NCI-H446 treated with DMSO at 0.1 percent for 48 hours (cell line): ENCODE measurements at regions not wholly inside any gene's neighbourhood (a gene's known extent, or its start where the extent isn't known, plus 50 kb on each side); places are given as distances from the start of the nearest gene placed in this dataset.
A peak's percentile ranks its signal among the peaks of the same experiment; 100 is the strongest.
"Not testable (repeated sequence)": the region's sequence is repeated elsewhere in the genome, so short reads cannot be mapped to it uniquely, and the experiment has no call there.

Source experiments
- DNase-seq: peaks from one replicate; lab custom pipeline; 2025; lab: John Stamatoyannopoulos, UW

- DNase-seq, result no peak
These were observed 1883.3 kb upstream of the CELF4 start for GRCh38 chr18:39448942-39449341.

- not testable (repeated sequence) for DNase-seq
These were observed 1879.4 kb upstream of the CELF4 start for GRCh38 chr18:39444957-39445356.

- no peak for DNase-seq
These were observed 1876.0 kb upstream of the CELF4 start for GRCh38 chr18:39441648-39442047.

DNA sequence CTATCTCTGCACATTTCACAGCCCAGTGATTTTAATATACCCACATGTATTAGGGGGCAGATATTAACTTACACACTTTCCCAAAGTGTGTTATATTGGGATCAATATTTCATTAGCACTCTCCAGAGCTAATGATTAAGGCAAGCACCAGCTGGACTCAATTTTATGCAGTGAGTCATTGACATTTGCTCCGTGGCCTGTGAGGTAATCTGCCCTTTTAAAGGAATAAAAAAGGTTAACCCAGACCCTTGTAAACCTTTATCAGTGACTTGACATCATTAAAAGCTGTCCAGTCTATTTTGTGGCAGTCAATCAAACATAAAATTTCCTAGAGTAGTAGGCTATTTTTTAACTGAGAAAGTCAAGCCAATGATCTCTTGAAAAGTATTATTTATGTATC, 1870.4 kb upstream of the CELF4 start:
- DNase-seq, result no peak

- DNase-seq, result no peak
These were observed 1869.6 kb upstream of the CELF4 start for GRCh38 chr18:39435209-39435608.

- no peak for DNase-seq
These were observed 1868.8 kb upstream of the CELF4 start for GRCh38 chr18:39434223-39434920.

- no peak for DNase-seq
These were observed 1859.7 kb upstream of the CELF4 start for GRCh38 chr18:39425172-39425850.

GRCh38 chr18:39424261-39424660, 1858.7 kb upstream of the CELF4 start:
- no peak for DNase-seq

DNA sequence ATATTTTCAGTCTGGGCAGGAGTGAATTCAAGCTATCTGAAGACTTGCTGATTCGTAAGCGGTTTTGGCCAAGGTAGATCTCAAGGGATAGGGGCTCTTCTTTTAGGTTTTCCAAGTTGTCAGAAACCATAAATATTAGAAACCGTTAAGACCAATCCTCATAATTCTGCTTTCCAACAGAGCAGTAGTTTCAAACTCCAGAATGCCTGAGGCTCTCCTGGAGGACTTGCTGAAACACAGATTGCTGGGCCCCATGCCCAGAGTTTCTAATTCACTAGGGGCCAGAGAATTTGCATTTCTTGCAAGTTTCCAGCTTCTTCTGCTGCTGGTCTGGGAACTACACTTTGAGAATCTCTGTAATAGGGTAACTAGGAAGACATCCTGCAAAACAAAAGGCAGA, 1855.7 kb upstream of the CELF4 start:
- DNase-seq, result peak; percentile 33

- DNase-seq, result no peak
These were observed 1853.7 kb upstream of the CELF4 start for GRCh38 chr18:39419315-39419714.

DNA sequence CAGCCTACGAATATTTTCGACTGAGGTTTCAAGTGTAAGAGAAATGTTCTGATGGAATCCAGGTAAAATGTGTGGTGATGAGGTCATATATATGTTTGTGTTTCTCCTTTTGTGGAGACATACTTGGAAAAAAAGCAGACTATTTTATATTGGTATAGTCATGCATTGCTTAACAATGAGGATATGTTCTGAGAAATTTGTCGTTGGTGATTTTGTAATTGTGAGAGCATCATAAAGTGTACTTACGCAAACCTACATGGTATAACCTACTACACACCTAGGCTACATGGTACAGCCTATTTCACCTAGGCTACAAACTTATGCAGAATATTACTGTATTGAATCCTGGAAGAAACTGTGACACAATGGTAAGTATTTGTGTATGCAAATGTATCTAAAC, 1849.9 kb upstream of the CELF4 start:
- no peak for DNase-seq

GRCh38 chr18:39414009-39414700, 1848.6 kb upstream of the CELF4 start:
- no peak for DNase-seq

DNA sequence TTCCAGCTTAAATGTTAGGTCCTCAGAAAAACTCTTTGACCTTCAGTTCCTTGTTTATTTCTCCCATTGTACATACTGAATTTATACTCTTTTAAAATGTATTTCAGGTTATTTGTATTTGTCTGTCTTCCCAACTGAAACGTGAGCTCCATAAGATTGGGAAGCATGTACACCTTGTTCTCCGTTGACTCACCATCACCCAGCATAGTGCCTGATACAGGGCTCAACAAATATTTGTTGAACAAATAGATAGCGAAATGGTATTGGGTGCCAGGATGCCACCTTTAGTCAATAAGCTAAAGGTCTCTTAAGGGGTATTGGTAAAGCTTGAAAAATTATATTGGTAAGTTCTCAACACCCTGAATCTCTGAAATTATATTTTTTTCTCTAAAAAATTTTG, 1841.3 kb upstream of the CELF4 start:
- no peak for DNase-seq

- DNase-seq, result no peak
These were observed 1837.5 kb upstream of the CELF4 start for GRCh38 chr18:39403121-39403520.

DNA sequence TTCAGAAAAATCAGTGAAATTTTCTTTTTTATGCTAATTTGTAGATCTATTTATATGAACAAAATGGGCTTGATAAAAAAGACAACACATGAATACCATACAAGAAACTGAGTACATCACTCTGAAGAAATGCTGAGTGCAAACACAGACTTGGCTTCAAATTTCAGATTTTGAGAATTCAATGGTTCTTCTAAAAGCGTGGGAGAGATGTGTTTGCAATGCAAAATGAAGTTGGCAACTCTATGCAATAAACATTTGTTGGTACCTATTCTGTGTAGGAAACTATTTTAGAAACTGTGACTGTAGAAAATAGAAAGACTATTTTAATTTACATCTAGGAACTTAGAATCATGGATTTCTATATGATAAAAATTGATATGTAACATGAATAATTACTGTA, 1834.1 kb upstream of the CELF4 start:
- DNase-seq, result no peak

- no peak for DNase-seq
These were observed 1830.6 kb upstream of the CELF4 start for GRCh38 chr18:39396168-39396567.

GRCh38 chr18:39389800-39390379, 1824.3 kb upstream of the CELF4 start:
- DNase-seq, result peak; percentile 62

DNA sequence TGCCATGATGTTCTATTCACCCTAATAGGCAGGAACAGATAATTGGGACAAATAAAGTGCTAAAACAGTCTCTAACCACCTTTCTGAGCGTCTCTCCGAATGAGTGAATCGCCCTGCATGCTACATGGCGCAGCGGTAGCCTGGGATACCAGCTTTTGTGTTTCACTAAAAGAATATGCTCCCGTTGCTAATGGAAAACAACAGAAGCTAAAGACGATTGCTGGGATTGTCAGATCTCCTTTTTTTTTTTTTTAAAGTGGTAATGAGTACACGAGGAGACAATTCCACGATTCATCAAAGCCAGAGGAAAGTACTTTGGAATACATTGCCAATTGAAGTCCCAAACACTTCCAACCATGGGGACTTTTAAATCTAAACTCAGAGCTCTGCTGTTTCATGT, 1815.3 kb upstream of the CELF4 start:
- no peak for DNase-seq

GRCh38 chr18:39380186-39380725, 1814.7 kb upstream of the CELF4 start:
- no peak for DNase-seq

DNA sequence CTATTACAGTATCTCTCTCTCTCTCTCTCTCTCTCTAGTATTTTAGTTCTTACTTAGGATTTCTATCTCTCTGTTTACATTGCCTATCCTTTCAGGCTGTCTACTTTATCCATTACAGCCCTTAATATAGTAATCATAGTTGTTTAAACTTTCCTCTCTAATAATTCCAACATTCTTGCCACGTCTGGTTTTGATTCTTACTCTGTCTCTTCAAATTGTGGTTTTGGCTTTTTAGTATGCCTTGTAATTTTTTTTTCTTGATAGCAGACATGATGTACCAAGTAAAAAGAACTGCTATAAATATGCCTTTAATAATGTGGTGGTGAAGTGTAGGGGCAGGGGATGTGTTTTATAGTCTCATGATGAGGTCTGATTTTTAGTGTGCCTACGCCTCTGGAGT, 1809.5 kb upstream of the CELF4 start:
- DNase-seq, result no peak

DNA sequence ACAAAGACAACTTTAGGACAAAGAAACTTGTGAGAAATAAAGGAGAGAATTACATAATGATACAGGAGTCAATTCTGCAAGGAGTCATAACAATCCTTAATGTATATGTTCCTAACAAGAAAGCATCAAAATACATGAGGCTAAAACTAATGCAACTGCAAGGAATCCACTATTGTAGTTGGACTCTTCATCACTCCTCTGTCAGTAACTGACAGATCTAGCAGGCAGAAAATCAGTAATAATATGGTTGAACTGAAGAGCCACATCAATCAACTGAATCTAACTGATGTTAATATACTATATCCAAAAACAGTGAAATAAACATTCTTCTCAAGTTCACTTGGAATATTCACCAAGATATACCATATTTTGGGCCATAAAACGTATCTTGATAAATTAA, 1806.4 kb upstream of the CELF4 start:
- DNase-seq, result no peak

DNA sequence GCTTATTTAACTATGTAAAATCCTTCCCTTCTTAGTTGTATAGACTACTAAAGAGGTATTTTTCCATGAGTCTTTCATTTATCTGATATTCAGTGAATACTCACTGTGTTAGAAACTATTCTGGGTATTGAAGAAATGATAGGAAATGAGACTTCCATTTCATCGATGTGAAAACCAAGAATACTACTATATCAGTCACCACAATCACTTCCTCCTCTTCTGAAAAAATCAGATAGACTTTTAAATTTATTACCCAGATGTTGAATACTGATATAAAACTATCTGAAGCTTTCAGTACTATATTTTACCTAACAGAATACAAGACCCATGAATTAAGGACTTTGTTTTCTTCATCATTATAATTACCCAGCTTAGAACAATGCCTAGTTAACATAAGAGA, 1801.1 kb upstream of the CELF4 start:
- DNase-seq, result no peak
